ENCODE measurements at regions not wholly inside any gene's neighbourhood (a gene's known extent, or its start where the extent isn't known, plus 50 kb on each side); places are given as distances from the start of the nearest gene placed in this dataset.

GRCh38 chr3:1727242-1727641 lies 371.4 kb upstream of the CNTN4 start:
- H3K9ac ChIP-seq (ENCODE audit: insufficient read depth in 1 of 2, low read depth in 2 of 2, low read length in 2 of 2), result no peak overlapping the region
- ChIA-PET POLR2A (no interaction called here), CTCF (ENCODE audit: low intra/inter-chr PET ratio) (no interaction called here)
- no peak overlapping the region for H3K4me2 ChIP-seq (ENCODE audit: insufficient read depth, low read length)
- DNase-seq (ENCODE audit: extremely low read depth in 1 of 4, low spot score in 3 of 4) (no peak), FAIRE-seq (no peak), ATAC-seq (no peak)
- intact Hi-C loops (cut with micrococcal nuclease) (no loop called here), in situ Hi-C loops (cut with MboI) (no loop called here)
- H3K36me3 ChIP-seq (ENCODE audit: control insufficient read depth, insufficient read depth, low read length), result no peaks in the 10 kb centered on the region
- H3K9me3 ChIP-seq (replicated peaks; ENCODE audit: control insufficient read depth, insufficient read depth, low read depth, low read length), result no peaks in the 10 kb centered on the region
- no peak overlapping the region for H3K27ac ChIP-seq (ENCODE audit: extremely low read depth, low read depth, low read length)
- no peaks in the 10 kb centered on the region for H3K27me3 ChIP-seq (ENCODE audit: control insufficient read depth in 2 of 2, insufficient read depth in 2 of 2, low read length in 2 of 2)
- H3K9me1 ChIP-seq (ENCODE audit: control insufficient read depth, insufficient read depth, low read length), result no peaks in the 10 kb centered on the region
- H3K79me2 ChIP-seq (ENCODE audit: control insufficient read depth, insufficient read depth, low read length), result no peaks in the 10 kb centered on the region
- no peak overlapping the region for H2AFZ ChIP-seq (ENCODE audit: low read depth, low read length)
- H3K4me3 ChIP-seq, result no peak overlapping the region
- no peak for TF ChIP-seq PTTG1 (tag; IDR thresholded peaks at IDR 0.05; ENCODE audit: low read depth)
- TF ChIP-seq POLR2AphosphoS2 (IDR thresholded peaks at IDR 0.05; ENCODE audit: low read length), result no peak
- no peak for TF ChIP-seq NCOA4 (IDR thresholded peaks at IDR 0.05; ENCODE audit: partially characterized antibody)
- no peak for TF ChIP-seq ZNF57 (CRISPR knock-in tag; IDR thresholded peaks at IDR 0.05)
- H4K20me1 ChIP-seq (replicated peaks; ENCODE audit: control insufficient read depth, insufficient read depth, low read length), result no peaks in the 10 kb centered on the region
- H3K4me1 ChIP-seq (replicated peaks in 1 of 2; ENCODE audit: control insufficient read depth in 2 of 2, insufficient read depth in 2 of 2, low read length in 2 of 2), result no peaks in the 10 kb centered on the region
- WGBS (ENCODE audit: insufficient coverage, low coverage, missing lambda C conversion rate), result 0% methylated on average over 4 of the region's 4 CpGs
- no TSS peak for BruUV-seq (replicated peaks)

DNA sequence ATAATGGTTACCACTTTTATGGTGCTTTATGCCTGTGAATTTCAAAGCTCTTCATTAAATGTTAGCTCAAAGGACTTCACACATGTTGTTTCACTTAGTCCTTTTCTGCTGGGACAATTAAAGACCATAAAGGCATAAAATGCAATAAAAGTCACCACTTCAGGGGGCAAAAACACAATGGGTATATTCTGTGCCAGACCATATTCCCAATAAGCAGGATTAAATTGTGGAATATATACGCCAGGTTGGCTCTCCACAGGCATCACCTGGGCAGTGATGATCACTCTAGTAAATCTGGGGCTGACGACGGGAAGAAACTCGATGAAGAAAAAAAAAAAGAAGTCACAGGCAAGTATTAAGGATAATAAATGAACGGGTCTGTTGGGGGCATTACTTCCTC lies 370.2 kb upstream of the CNTN4 start:
- H3K27me3 ChIP-seq (ENCODE audit: control insufficient read depth in 2 of 2, insufficient read depth in 2 of 2, low read length in 2 of 2), result no peaks in the 10 kb centered on the region
- no peaks in the 10 kb centered on the region for H3K36me3 ChIP-seq (ENCODE audit: control insufficient read depth, insufficient read depth, low read length)
- no peak overlapping the region for H3K27ac ChIP-seq (ENCODE audit: extremely low read depth, low read depth, low read length)
- H3K9me1 ChIP-seq (ENCODE audit: control insufficient read depth, insufficient read depth, low read length), result no peaks in the 10 kb centered on the region
- H2AFZ ChIP-seq (ENCODE audit: low read depth, low read length), result no peak overlapping the region
- H4K20me1 ChIP-seq (replicated peaks; ENCODE audit: control insufficient read depth, insufficient read depth, low read length), result no peaks in the 10 kb centered on the region
- no peak for FAIRE-seq
- ATAC-seq, result no peak
- in situ Hi-C loops (cut with MboI) (no loop called here), intact Hi-C loops (cut with micrococcal nuclease) (no loop called here)
- H3K4me1 ChIP-seq (replicated peaks in 1 of 2; ENCODE audit: control insufficient read depth in 2 of 2, insufficient read depth in 2 of 2, low read length in 2 of 2), result no peaks in the 10 kb centered on the region
- DNase-seq (ENCODE audit: extremely low read depth in 1 of 4, low spot score in 3 of 4), result no peak
- ChIA-PET POLR2A (no interaction called here), CTCF (ENCODE audit: low intra/inter-chr PET ratio) (no interaction called here)
- H3K79me2 ChIP-seq (ENCODE audit: control insufficient read depth, insufficient read depth, low read length), result no peaks in the 10 kb centered on the region
- BruUV-seq (replicated peaks), result no TSS peak
- no peak overlapping the region for H3K4me2 ChIP-seq (ENCODE audit: insufficient read depth, low read length)
- H3K9ac ChIP-seq (ENCODE audit: insufficient read depth in 1 of 2, low read depth in 2 of 2, low read length in 2 of 2), result no peak overlapping the region
- H3K4me3 ChIP-seq, result no peak overlapping the region
- 0% methylated on average over 5 of the region's 5 CpGs for WGBS (ENCODE audit: insufficient coverage, low coverage, missing lambda C conversion rate)
- peaks cover 2% of the 10 kb centered on the region; the same call in 1 of the 2 replicates for H3K9me3 ChIP-seq (replicated peaks; ENCODE audit: control insufficient read depth, insufficient read depth, low read depth, low read length)
- TF ChIP-seq ZNF232 (CRISPR knock-in tag; IDR thresholded peaks at IDR 0.05) (no peak), PREB (CRISPR knock-in tag; IDR thresholded peaks at IDR 0.05) (no peak), HCFC1 (IDR thresholded peaks at IDR 0.05; ENCODE audit: low read depth, low read length) (no peak), HNRNPUL1 (IDR thresholded peaks at IDR 0.05; ENCODE audit: low read length) (no peak), ARID3A (IDR thresholded peaks at IDR 0.05; ENCODE audit: borderline replicate concordance, low read depth, low read length) (no peak), TBP (optimal IDR thresholded peaks at IDR 0.05; ENCODE audit: low read depth, low read length) (no peak), HMGN3 (IDR thresholded peaks at IDR 0.05; ENCODE audit: borderline replicate concordance, extremely low read depth, insufficient read length, low read depth, low read length) (no peak), RBBP5 (IDR thresholded peaks at IDR 0.05; ENCODE audit: borderline replicate concordance, insufficient read depth, low read length, poor library complexity, severe bottlenecking) (no peak), RAD51 (IDR thresholded peaks at IDR 0.05; ENCODE audit: borderline replicate concordance, low read depth) (no peak), NFXL1 (CRISPR knock-in tag; IDR thresholded peaks at IDR 0.05) (no peak)
- TF ChIP-seq, protein P1, sequence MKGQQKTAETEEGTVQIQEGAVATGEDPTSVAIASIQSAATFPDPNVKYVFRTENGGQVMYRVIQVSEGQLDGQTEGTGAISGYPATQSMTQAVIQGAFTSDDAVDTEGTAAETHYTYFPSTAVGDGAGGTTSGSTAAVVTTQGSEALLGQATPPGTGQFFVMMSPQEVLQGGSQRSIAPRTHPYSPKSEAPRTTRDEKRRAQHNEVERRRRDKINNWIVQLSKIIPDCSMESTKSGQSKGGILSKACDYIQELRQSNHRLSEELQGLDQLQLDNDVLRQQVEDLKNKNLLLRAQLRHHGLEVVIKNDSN (CRISPR knock-in tag; IDR thresholded peaks at IDR 0.05), result no peak
